HG02588 (cell line): ENCODE measurements at regions not wholly inside any gene's neighbourhood (a gene's known extent, or its start where the extent isn't known, plus 50 kb on each side); places are given as distances from the start of the nearest gene placed in this dataset.
"Not testable (repeated sequence)": the region's sequence is repeated elsewhere in the genome, so short reads cannot be mapped to it uniquely, and the experiment has no call there.

Source experiments
- ATAC-seq: cut with Tn5 transposase; IDR thresholded peaks from one replicate; pipeline ENCODE4 v1.9.1; 2021; ENCODE audit warnings: mild to moderate bottlenecking, moderate library complexity; ENCODE audit not compliant: unreplicated experiment

DNA sequence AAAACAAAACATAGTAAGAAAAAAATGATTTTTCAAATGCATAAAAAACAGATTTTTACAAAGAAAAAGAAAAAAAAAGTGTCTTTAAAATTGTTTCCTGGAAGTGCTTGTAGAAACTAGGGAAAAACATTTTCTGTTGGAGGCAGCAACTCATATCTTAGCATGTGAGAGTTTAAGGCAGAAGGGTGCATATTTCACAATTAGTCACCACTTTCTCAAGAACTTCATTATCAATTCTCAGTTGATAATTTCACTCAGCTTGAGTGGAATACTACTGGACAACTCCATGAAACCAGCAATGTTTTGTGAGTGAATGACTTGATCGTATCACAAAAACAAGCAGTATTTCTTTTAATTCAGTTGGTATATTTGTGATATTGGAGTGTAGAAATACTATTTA is 508.3 kb upstream of the DAB2 start:
- no peak for ATAC-seq

DNA sequence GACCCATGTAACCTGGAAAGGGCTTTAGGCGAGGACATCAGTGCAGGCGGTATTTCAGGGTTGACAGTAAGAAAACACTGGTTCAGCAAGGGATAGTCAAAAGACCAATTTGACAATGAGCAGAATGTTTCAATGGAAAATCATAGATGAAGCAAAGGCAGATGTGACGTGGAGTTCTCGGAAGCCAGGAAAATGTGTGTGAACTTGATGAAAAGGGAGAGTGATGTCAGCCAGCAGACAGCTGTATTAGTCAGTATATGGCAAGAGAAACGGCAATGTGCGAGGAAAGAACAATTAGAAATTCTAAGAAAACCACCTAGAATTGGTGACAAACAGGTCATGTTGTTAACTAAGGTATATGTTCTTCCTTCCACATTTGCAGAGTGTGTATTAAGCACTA is 503.9 kb upstream of the DAB2 start:
- ATAC-seq, result no peak

DNA sequence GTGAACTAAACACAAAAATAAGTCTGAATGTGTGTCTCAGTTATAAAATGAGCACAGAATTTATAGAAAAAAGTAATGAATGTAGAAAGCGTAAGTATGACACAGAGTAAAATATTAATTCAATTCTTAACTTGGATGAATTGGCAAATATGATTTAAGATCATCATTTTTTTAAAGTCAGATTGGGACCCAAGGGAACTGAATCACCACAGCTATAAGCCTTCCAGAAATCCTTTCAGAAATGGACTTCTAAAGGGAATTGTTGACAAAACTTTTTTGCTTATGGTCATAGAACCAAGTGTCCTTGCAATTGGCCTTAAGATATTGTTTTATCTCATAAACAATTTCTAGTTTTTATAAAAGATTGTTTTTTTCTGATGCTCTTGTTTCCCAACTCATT is 495.1 kb upstream of the DAB2 start:
- no peak for ATAC-seq

DNA sequence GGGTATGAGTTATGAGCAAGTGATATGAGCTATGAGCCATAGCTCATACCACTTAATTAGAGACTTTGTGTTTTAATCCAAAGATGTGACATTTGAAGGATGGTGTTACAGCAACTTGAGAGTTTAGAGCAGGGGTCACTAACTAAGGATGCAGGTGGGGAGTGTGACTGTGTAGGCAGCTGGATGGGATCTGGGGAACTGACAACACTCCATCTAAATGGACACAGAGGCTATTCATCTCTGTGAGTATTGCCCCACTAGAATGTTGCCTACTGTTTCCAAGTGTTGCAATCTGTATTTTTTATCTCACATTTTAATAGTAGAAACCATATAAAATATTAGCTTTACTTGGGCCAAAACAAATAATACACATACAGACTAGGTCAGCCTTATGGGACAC is 488.1 kb upstream of the DAB2 start:
- no peak for ATAC-seq

DNA sequence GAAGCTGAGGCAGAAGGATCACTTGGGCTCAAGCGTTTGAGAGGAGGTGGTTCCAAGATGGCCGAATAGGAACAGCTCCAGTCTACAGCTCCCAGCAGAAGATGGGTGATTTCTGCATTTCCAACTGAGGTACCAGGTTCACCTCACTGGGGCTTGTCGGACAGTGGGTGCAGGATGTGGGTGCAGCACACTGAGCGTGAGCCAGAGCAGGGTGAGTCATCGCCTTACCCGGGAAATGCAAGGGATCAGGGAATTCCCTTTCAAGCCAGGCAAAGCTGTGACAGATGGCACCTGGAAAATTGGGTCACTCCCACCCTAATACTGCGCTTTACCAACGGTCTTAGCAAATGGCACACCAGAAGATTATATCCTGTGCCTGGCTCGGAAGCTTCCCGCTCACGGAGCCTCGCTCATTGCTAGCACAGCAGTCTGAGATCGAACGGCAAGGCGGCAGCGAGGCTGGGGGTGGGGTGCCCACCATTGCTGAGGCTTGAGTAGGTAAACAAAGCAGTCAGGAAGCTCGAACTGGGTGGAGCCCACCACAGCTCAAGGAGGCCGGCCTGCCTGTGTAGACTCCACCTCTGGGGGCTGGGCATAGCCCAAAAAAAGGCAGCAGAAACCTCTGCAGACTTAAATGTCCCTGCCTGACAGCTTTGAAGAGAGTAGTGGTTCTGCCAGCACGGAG is 482.6 kb upstream of the DAB2 start:
- ATAC-seq, result not testable (repeated sequence)

DNA sequence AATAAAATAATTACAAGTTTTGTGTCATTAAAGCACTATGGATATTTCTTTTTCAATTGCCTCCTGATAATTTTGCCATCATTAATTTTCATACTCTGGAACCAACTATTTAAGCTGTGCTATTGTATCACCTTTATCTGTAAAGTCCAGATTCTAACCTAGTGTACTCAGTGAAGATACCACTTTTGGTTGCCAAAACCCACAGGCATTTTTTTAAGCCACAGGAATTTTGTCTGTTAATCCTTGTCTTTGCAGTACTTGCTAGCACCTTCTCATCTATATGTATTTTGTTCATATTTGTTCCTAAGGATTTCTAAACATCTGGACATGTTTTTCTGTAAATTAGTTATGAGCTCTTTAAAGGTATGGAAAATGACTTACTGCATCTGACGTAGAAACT is 481.4 kb upstream of the DAB2 start:
- ATAC-seq, result no peak

DNA sequence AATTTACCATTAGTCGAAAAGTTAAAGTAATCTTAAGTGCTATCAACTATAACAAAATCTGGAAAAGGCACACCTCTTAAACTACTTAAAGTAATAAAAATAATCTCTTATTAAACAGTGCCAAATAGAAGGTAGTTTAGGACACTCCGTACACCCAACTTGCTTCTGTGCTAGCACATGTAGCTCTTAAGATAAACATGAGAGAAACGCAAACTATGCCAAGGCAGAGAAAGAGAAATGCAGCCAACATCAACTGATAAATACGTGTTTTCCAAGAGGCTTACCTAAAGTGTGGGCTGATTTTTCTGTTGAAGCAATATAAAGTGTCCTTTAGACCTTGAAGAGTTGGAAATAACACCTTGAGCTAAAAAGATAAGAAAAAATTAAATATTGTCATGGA is 480.6 kb upstream of the DAB2 start:
- ATAC-seq, result no peak

DNA sequence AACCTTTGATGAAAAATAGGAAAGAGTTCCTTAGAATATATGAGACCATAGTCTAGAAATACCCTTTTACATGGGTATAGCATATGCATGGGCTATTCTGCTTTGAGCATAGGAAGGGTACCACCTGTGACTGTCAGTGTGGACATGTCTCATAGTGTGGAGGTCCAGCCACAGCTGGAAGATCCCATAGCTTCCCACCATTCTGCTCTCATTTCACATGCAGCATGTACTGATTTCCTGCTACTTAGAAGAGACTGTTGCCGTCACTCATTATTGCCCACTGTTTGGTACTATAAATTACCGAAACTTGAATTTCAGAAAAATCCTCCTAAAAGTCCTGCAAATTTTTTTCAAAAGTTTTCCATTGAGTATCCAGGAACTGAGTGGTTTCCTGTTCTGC is 477.8 kb upstream of the DAB2 start:
- no peak for ATAC-seq

DNA sequence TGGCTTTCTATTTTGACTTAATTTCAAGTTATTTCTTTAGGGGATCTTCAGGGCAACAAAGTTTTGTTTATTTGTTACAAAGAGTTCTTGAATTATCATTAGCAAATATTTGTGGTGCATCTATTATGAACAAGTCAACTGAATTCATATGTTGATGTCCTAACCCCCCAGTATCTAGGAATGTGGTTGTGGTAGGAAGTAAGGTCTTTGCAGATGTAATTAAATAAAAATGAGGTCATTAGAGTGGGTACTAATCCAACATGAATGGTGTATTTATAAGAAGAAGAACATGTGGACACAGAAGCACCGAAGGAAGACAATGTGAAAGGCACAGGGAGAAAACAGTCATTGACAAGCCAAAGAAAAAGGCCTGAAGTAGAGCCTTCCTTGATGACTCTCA is 474.0 kb upstream of the DAB2 start:
- no peak for ATAC-seq

DNA sequence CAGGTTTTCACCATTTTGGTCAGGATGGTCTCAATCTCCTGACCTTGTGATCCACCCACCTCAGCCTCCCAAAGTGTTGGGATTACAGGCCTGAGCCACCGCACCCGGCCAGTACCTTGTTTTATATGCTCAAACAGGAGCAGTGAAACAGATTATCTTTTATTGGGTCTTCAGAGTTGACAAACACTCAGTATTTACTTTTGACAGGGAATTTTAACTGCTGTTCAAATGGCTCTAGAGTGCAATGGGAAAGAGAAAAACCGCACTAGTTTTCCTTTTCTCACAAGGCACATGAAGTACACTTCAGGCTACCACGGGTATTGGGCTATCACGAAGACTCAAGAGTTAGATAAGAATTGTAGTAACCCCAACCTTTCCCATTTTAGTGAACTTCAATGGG is 471.9 kb upstream of the DAB2 start:
- ATAC-seq, result no peak

DNA sequence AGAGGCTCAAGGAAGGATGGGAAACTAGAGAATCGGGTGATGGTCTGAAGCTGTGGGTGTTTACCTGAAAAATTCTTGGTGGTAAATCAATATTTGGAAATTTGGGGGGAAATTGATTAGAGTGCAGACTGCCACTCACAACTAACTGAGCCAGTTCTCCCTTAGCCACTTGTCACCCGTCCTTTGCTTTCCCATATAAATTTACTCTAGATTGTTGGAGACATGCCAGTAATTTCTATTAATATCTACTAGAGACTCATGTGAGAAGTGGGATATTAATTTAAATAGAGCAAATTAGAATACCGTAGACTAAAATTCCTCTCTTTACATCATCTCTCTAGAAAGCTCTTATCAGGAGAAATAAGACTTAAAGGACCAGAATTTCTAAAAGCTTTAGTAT is 471.3 kb upstream of the DAB2 start:
- no peak for ATAC-seq

DNA sequence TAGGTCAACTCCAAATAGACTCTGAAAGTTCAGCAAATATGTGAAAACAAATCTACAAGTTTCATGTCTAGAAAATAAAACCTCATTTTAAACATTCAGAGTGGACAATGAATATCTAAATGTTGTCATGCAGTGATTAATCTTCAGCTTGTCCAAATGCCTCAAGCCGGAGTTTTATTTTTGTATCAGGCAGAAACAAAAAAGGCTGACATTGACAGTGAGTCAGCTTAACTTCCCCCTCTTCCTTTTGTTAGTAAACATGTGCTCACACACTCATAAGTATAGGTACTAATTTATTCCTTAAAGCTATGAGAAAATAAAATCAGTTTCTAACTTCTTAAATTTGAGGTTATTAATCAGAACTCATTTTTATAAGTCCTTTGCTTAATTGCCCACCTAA is 467.9 kb upstream of the DAB2 start:
- no peak for ATAC-seq

DNA sequence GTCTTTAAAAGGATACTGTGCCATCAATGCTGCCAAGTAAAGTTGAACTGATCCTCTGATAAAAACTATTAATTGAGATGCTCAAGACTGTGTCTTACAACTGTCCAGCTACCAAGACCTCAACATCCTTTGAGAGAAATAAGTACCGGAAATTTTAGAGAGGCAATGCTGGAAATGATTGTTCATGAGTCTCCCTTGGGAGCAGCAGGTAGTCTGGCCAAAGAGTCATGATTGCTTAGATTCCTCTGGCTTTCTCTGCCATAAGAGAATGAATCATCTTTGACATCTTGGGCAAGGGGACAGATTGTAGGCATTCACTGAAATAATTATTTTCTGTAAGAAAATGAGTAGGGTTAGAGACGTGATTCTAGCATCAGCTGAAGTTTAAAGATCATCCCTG is 466.6 kb upstream of the DAB2 start:
- ATAC-seq, result no peak

DNA sequence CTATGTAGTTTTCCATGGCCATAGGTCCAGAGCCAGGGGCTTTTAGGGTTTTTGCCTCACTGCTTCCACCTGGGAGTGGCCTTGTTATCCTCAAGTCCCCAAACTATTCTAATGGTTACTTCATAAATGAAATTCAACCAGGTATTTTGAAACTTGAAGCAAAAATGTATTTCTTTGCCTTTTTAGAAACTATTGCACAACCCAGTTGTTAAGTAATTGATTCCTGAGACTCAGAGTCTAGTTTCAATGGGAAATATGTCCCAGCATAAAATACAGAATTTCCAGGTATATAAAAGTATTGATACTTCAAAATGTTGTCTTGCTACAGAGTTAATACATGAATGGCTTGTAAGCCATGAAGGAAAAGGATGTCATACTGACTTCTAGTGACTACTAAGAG is 456.2 kb upstream of the DAB2 start:
- ATAC-seq, result no peak

DNA sequence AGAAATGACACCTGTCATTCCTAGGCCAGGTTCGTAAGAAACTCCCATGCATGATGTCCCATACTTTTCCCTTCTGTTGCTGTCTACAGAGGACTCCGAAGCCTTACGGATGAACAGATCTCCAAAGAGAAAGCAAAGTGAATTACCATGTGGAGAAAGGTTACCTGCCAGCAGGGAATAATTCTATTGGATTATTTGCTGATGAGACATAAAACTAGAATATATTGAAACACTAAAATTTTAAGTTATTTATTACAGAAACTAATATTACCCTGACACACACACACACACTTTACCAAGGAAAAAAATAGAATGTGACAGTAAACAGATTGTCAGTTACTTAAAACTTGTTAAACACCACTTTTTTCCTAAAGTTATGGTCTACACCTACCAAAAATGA is 452.7 kb upstream of the DAB2 start:
- no peak for ATAC-seq

DNA sequence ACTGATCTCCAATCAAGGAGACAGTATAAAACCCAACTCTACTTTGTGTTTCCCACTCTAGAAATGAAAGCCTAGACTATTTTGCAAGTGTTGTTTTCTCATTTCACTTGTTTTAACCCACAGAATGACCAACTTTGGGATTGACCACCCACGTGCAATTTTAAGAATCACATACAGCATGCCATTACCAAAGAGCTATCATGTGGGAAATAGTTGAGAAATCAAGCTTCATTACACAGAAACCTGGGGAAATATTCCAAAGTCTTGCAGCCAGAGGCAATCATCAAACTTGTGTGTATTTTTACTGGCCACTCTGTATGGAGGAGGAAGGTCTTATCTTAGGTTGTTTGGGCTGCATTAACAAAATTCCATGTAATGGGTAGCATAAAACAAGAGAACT is 451.4 kb upstream of the DAB2 start:
- ATAC-seq, result no peak

DNA sequence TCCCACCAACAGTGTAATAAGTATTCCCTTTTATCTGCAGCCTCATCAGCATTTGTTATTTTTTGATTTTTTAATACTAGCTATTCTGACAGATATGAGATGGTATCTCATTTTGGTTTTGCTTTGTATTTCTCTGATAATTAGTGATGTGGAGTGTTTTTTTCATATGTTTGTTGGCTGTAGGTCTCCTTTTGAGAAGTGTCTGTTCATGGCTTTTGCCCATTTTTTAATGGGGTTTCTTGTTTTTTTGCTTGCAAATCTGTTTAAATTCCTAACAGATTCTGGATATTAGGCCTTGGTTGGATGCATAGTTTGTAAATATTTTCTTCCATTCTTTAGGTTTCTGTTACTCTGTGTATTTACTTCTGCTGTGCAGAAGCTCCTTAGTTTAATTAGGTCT is 445.4 kb upstream of the DAB2 start:
- no peak for ATAC-seq

DNA sequence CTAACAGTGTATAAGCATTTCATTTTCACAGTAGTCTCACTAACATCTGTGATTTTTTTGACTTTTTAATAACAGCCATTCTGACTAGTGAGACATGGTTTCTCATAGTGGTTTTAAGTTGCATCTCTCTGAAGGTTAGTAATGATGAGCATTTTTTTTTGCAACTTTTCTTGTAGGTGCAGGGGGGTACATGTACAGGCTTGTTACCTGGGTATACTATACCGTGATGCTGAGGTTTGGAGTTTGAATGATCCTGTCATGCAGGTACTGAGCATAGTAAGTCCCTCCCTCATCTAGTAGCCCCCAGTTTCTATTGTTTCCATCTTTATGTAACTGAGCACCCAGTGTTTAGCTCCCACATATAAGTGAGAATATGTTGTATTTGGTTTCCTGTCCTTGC is 444.6 kb upstream of the DAB2 start:
- ATAC-seq, result no peak

DNA sequence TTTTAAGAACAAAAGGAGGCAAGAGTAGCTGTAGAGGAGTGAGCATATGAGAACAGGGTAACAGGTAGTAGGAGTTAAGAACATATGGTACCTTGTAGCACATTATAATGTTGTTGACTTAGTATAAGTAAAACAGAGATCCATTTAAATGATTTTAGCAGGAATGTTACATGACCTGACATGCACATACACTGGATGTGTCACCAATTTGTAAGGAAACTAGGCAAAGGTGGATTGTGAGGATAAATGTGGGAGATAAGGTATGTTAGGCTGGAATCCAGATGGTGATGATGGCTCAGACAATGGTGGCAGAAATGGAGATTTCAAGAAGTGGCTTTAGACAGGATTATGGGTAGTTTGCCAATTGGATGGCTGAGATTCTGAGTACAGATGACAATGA is 443.1 kb upstream of the DAB2 start:
- ATAC-seq, result no peak

DNA sequence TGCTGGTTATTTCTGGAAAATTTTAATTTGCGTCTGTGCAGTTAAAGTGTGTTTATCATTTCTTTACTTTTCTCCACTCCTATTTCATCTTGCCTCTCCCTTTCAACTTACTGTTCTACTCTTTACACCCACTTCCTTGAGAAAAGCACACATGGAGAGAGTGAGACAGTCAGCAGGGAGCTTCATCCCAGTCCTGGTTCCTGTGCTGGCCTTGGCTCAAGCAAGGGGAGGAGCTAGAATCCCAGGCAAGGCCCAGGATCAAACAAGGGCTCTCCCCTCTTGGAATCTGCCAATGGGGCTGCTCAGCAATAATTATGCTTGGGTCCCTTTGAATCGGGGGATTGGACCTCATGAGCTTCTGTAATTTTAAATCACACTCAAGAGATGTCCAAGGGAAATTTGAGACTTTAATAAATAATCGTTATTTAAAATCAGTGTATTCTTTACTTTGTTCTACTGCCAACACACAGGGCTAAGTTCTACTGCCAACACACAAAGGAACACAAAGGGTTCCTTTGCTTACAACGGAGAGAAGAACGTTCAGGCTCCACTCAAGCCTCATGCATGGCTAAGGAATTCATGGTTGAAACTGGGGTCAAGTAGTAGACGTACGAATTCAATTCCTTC is 439.3 kb upstream of the DAB2 start:
- ATAC-seq, result no peak

DNA sequence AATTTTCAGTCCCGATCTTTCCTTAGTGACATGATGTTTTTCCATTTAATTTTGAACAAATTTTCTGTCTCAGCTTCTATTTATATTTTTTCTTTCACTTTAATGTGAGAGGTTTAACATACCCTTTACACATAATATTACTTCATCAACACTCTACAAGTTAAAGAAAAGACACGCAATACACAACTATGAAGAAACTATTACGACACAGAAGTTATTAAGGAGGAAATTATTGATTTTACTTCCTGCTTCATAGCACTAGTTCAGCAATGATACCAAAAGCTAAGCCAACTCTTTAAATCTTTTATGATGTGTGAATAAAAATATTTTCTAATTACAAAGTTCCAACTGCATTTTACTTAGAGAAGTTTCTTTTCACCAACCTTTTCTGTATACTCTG is 432.3 kb upstream of the DAB2 start:
- no peak for ATAC-seq

DNA sequence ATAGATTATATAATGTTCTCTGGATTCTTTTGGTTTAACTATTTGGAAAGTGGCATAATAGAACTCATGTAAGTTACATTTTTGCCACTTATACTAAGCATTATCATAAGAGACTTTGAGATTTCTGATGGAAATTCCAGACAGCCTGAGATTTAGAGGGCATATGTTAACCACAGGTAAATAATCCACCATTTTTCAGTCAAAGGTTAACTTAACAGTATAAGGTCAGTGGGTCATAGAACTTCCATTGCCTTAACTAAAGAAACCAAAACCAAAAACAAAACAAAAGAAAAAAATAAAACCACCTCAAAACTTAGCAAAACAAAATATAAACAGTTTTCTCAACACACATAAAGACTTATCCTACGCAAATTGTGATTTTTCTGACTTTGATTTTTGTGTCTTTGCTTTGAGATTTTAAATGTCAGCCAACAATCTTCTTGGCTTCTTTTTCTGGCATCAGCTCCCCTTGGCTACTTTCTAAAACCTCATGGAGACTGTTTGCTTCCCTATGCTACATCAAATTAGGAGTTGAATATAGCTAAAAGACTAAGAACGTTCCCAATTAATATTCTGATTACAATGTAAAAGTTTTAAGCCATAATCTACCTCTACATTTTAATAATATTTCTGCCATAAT is 430.1 kb upstream of the DAB2 start:
- no peak for ATAC-seq

DNA sequence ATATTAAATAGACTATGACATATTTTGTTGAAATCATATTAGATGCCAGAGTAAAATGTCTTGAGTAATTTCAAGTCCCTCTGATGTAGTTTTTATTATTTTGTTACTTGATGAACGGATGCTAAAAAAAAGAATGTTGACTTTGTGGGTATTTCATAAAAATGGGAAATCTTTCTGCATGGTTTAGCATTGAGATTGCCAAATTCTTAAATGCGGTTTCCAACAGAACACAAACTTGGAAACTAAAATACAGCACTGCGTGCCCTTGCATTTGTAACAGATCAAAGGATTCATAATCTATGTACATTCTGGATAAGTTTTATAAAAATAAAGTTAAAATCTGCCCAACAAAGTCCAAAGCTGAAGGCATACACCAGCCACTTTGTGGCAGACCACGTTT is 425.5 kb upstream of the DAB2 start:
- no peak for ATAC-seq
